OCI-LY1 (cell line): ENCODE measurements at regions not wholly inside any gene's neighbourhood (a gene's known extent, or its start where the extent isn't known, plus 50 kb on each side); places are given as distances from the start of the nearest gene placed in this dataset.

Source experiments
- H2AFZ ChIP-seq: fragments of 200-600 bp; sonication (generic), shearing (Covaris generic); 2 replicates; pipeline ENCODE4 v1.6.0; 2014; ENCODE audit warnings: antibody characterized with exemption, mild to moderate bottlenecking, low read length
- H3F3A ChIP-seq: fragments of 200-600 bp; sonication (generic), shearing (Covaris generic); 2 replicates; pipeline ENCODE4 v1.6.0; 2014; ENCODE audit warnings: mild to moderate bottlenecking, antibody characterized with exemption, low read length, moderate library complexity; ENCODE audit not compliant: insufficient read depth
- H3K27ac ChIP-seq: fragments of 200-600 bp; sonication (generic); 2 replicates; pipeline ENCODE4 v1.5.1; 2014; ENCODE audit warnings: low read length, mixed run types, mild to moderate bottlenecking, low read depth; ENCODE audit not compliant: poor library complexity, severe bottlenecking
- H3K27me3 ChIP-seq: fragments of 200-600 bp; sonication (generic); 2 replicates; pipeline ENCODE4 v1.6.0; 2014; ENCODE audit warnings: antibody characterized with exemption, mild to moderate bottlenecking, low read length, moderate library complexity; ENCODE audit not compliant: insufficient read depth
- H3K36me3 ChIP-seq: fragments of 200-600 bp; sonication (generic); 2 replicates; pipeline ENCODE4 v1.6.1; 2014; ENCODE audit warnings: mild to moderate bottlenecking, antibody characterized with exemption, low read length, moderate library complexity, mixed read lengths; ENCODE audit not compliant: insufficient read depth
- H3K4me1 ChIP-seq: fragments of 200-600 bp; sonication (generic); 2 replicates; pipeline ENCODE4 v1.5.1; 2014; ENCODE audit warnings: mild to moderate bottlenecking, low read length, moderate library complexity; ENCODE audit not compliant: insufficient read depth, severe bottlenecking
- H3K4me2 ChIP-seq: fragments of 200-600 bp; sonication (generic), shearing (Covaris generic); 2 replicates; pipeline ENCODE4 v1.6.1; 2014; ENCODE audit warnings: low read length
- H3K4me3 ChIP-seq: fragments of 200-600 bp; sonication (generic); 2 replicates; pipeline ENCODE4 v1.5.1; 2014; ENCODE audit warnings: low read length, low read depth, mild to moderate bottlenecking, mixed read lengths; ENCODE audit not compliant: poor library complexity, severe bottlenecking
- H3K79me2 ChIP-seq: fragments of 200-600 bp; shearing (Covaris generic); 2 replicates; pipeline ENCODE4 v1.6.1; 2016; ENCODE audit warnings: mixed run types, low read length, mixed read lengths; ENCODE audit not compliant: insufficient read depth
- H3K9ac ChIP-seq: fragments of 200-600 bp; sonication (generic), shearing (Covaris generic); 2 replicates; pipeline ENCODE4 v1.6.1; 2014; ENCODE audit warnings: mild to moderate bottlenecking, low read length, mixed read lengths
- H3K9me2 ChIP-seq: fragments of 200-600 bp; sonication (generic), shearing (Covaris generic); 2 replicates; pipeline ENCODE4 v1.6.1; 2014; ENCODE audit warnings: low read depth, mild to moderate bottlenecking, low read length, mixed read lengths
- H3K9me3 ChIP-seq: fragments of 200-600 bp; shearing (Covaris generic); 2 replicates; pipeline ENCODE4 v1.6.1; 2014; ENCODE audit warnings: low read length, mixed read lengths
- H4K20me1 ChIP-seq: fragments of 200-600 bp; sonication (generic), shearing (Covaris generic); 2 replicates; pipeline ENCODE4 v1.6.0; 2016; ENCODE audit warnings: mild to moderate bottlenecking, low read length; ENCODE audit not compliant: insufficient read depth
- EZH2 ChIP-seq: fragments of 200-600 bp; sonication (generic), shearing (Covaris generic); IDR thresholded peaks from 2 replicates; pipeline ENCODE4 v1.8.0; 2017; ENCODE audit warnings: borderline replicate concordance, mixed run types, mild to moderate bottlenecking, antibody characterized with exemption, low read length, moderate library complexity, mixed read lengths
- TF ChIP-seq, protein P1 (sequence below): fragments of 200-600 bp; sonication (generic), shearing (Covaris generic); IDR thresholded peaks from 2 replicates; pipeline ENCODE4 v1.5.1; 2017; ENCODE audit warnings: mild to moderate bottlenecking, antibody characterized with exemption, low read length, moderate library complexity, mixed read lengths

DNA sequence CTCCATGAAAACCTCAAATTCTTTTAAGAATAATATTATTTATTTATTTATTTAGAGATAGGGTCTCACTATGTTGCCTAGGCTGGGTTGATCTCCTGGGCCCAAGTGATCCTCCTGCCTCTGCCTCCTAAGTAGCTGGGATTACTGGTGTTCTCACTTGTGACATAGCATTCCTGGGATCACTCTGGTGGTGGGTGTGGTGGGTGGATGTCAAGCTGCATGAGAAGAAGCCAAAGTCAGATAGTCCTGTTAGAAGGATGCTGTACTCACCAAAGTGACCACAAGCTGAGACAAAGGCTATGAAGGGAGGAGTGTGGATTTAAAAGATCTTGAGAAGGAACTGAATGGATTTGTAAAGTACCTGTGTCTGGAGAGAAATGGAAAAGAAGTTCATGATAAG, 87.9 kb upstream of the SPON1 start:
- H3K4me3 ChIP-seq = no peak overlapping the region
- no peaks in the 10 kb centered on the region for H3K4me1 ChIP-seq
- H3K9me3 ChIP-seq = no peaks in the 10 kb centered on the region
- no peaks in the 10 kb centered on the region for H3K79me2 ChIP-seq
- H3K4me2 ChIP-seq = no peak overlapping the region
- H3K27ac ChIP-seq = no peak overlapping the region
- no peak for TF ChIP-seq EZH2
- TF ChIP-seq, protein P1, sequence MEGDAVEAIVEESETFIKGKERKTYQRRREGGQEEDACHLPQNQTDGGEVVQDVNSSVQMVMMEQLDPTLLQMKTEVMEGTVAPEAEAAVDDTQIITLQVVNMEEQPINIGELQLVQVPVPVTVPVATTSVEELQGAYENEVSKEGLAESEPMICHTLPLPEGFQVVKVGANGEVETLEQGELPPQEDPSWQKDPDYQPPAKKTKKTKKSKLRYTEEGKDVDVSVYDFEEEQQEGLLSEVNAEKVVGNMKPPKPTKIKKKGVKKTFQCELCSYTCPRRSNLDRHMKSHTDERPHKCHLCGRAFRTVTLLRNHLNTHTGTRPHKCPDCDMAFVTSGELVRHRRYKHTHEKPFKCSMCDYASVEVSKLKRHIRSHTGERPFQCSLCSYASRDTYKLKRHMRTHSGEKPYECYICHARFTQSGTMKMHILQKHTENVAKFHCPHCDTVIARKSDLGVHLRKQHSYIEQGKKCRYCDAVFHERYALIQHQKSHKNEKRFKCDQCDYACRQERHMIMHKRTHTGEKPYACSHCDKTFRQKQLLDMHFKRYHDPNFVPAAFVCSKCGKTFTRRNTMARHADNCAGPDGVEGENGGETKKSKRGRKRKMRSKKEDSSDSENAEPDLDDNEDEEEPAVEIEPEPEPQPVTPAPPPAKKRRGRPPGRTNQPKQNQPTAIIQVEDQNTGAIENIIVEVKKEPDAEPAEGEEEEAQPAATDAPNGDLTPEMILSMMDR = no peak
- H3K9me2 ChIP-seq = no peaks in the 10 kb centered on the region
- no peak overlapping the region for H2AFZ ChIP-seq
- no peaks in the 10 kb centered on the region for H3K36me3 ChIP-seq
- no peaks in the 10 kb centered on the region for H3F3A ChIP-seq
- H3K9ac ChIP-seq = no peak overlapping the region
- H4K20me1 ChIP-seq = no peaks in the 10 kb centered on the region
- H3K27me3 ChIP-seq = no peaks in the 10 kb centered on the region

DNA sequence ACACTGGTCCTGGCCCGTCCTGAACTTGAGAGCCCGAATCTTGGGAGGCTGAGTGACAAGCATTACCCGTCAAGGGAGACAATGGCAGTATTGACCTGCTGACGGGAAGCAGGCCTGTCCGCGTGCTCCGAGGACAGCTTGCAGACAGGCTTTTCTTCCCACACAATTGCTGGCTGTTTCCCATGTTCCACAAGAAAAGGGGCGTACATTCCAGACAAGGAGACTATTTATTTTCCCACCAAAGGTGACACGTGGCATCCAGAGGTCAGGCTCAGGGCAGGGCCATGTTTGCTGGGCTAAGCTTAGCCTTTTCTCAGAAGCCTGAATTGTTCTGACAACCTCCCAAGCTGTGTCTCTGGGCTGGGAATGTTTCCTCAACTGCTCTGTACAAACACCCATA, 86.9 kb upstream of the SPON1 start:
- H3K9me3 ChIP-seq = no peaks in the 10 kb centered on the region
- H3K4me3 ChIP-seq = no peak overlapping the region
- no peaks in the 10 kb centered on the region for H3K27me3 ChIP-seq
- H4K20me1 ChIP-seq = no peaks in the 10 kb centered on the region
- no peak overlapping the region for H2AFZ ChIP-seq
- H3K9ac ChIP-seq = no peak overlapping the region
- no peak overlapping the region for H3K27ac ChIP-seq
- H3K79me2 ChIP-seq = no peaks in the 10 kb centered on the region
- H3K4me1 ChIP-seq = no peaks in the 10 kb centered on the region
- no peaks in the 10 kb centered on the region for H3F3A ChIP-seq
- no peaks in the 10 kb centered on the region for H3K36me3 ChIP-seq
- H3K9me2 ChIP-seq = no peaks in the 10 kb centered on the region
- H3K4me2 ChIP-seq = no peak overlapping the region
- TF ChIP-seq EZH2 = no peak
- TF ChIP-seq, protein P1 = no peak

DNA sequence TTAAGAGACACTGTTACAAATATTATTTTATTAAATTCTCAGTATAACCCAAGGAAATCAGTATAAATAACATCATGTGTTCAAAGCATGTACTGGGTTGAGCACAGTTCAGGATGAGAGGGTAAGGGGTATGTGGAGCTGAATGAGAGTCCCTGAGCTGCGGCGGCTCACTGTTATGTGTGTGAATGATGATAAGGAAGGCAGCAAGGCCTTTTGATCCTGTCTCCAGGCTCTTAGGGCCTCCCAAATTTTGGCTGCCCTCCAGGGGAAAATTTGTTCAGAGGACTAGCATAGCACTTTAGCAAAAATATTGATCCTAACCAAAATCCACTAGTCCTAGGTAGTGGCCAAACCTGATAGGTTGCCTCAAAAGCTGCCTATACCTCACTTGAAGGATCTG, 86.1 kb upstream of the SPON1 start:
- Histone ChIP-seq H3K36me3 (no peaks in the 10 kb centered on the region), H3K9ac (no peak overlapping the region), H4K20me1 (no peaks in the 10 kb centered on the region), H3K4me2 (no peak overlapping the region), H3F3A (no peaks in the 10 kb centered on the region), H3K9me3 (no peaks in the 10 kb centered on the region), H3K27ac (no peak overlapping the region), H3K9me2 (no peaks in the 10 kb centered on the region), H2AFZ (no peak overlapping the region), H3K4me1 (no peaks in the 10 kb centered on the region), H3K27me3 (no peaks in the 10 kb centered on the region), H3K4me3 (no peak overlapping the region), H3K79me2 (no peaks in the 10 kb centered on the region)
- TF ChIP-seq EZH2 = no peak
- TF ChIP-seq, protein P1 = no peak
